ENCODE measurements at regions not wholly inside any gene's neighbourhood (a gene's known extent, or its start where the extent isn't known, plus 50 kb on each side); places are given as distances from the start of the nearest gene placed in this dataset.

DNA sequence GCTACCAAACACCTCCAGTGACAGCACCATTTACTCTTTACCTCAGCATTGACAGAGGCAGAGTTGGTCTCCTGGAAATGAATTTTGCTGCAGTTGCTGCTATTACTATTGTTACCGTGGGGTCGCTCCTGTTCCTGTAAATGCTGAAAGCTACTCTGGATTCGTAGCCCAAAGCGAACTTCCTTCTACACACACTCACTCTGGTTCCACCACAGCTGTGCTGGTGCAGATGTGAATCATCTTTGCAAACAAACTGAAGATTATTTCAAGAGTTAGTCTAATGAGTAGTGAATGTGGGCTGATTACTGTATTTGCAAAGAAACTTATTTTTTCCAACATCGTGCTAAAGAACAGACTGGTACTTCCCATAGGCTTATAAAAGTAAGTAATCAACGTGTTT, 304.0 kb downstream of the LPIN1 start:
- no peak for TF ChIP-seq POLR2A (IDR thresholded peaks at IDR 0.05; ENCODE audit: low read depth, low read length)
- no peak for TF ChIP-seq TAF1 (IDR thresholded peaks at IDR 0.05; ENCODE audit: low read depth, low read length)
- no peak for TF ChIP-seq POLR2AphosphoS5 (IDR thresholded peaks at IDR 0.05; ENCODE audit: low read depth, low read length)
- no peak for TF ChIP-seq POU2F2 (IDR thresholded peaks at IDR 0.05; ENCODE audit: low read depth, low read length)
- TF ChIP-seq PAX5 (IDR thresholded peaks at IDR 0.05; ENCODE audit: insufficient read depth, low read length, severe bottlenecking): no peak
